ENCODE measurements at regions not wholly inside any gene's neighbourhood (a gene's known extent, or its start where the extent isn't known, plus 50 kb on each side); places are given as distances from the start of the nearest gene placed in this dataset.

DNA sequence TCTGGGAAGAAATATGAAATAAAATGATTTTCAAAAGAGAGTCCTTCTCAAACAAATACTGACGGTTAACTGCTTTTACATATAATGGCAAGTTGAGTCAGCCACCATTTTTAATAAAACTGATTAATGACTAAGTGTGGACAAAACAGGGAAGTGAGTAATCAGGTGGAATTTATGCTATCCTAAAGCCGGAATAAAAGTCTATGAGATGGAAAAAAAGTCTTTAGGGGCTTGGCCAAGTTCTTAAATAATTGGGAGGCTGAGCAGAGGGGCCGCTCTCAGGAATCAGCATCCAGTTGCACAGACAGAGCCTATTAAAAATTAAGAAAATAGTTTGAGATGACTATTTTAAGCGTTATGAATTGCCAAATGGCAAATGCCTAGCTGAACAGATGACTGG lies 58.6 kb upstream of the AFF3 start:
- Mint-ChIP-seq H3K27me3 (peaks cover 11% of the 10 kb centered on the region), H3K4me1 (peaks cover 2% of the 10 kb centered on the region), H3K4me3 (no peak overlapping the region), H3K36me3 (no peaks in the 10 kb centered on the region), H3K27ac (no peak overlapping the region), H3K9me3 (ENCODE audit: low read depth) (no peaks in the 10 kb centered on the region)
- CTCF ChIA-PET, result no interaction called here
- no peak for DNase-seq
- no peak for ATAC-seq

DNA sequence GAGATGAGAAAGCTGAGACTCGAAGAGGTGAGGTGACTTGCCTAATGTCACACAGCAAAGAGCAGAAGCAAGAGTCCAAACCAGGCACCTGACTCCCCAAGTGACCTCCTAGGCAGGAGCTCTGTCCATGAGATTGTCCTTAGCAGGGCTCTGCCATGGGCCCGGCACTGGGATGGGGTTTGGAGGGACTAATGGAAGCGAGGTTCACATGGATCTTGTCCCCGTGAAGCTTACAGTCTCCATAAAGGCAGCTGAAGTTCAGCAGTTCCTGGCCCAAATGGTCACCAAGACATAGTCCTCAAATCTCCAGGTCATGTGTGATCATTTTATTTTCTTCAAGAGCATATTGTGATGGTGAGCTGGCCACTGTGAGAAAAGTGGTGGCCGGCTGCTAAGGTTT lies 57.0 kb upstream of the AFF3 start:
- Mint-ChIP-seq H3K4me1 (no peaks in the 10 kb centered on the region), H3K27ac (no peak overlapping the region), H3K36me3 (no peaks in the 10 kb centered on the region), H3K27me3 (peaks cover 3% of the 10 kb centered on the region), H3K9me3 (ENCODE audit: low read depth) (no peaks in the 10 kb centered on the region), H3K4me3 (no peak overlapping the region)
- ATAC-seq (no peak), DNase-seq (no peak)
- CTCF ChIA-PET, result no interaction called here

DNA sequence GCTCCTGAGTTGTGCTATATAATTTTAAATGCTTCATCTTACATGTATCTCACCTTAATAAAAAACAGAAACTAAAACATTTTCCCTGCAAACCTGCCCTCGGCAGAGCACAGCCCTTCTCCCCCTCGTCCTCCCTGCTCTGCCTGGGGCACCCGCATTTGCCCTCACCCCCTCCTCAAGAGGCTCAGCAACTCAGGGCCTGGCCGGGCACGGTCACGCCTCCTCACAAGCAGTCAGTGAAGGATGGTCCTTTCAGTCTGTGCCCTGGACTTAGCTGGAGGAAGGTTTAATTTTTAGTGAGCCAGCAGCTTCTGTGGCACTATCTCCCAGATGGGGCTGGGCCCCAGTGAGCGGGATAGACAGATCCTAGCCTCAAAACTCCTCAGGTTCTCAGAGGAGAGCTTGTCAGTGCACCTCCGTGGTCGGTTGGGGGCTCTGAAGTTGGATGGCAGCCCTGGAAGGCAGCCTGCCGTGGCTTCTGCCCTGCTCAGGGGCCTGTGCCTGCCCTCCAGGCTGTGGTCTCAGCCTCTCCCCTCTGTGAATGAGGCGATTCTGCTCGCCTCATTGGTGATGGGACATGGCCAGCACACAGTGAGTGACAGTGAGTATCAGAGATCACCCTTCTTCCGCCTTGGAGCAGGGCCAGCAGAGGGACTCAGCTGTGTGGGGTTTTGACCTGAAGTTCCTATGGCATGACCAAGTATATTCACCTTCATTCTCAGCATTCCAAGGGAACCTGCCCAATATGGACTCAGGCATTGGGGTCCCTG lies 56.3 kb upstream of the AFF3 start:
- no peaks in the 10 kb centered on the region for H3K4me1 Mint-ChIP-seq
- no peak overlapping the region for H3K27ac Mint-ChIP-seq
- CTCF ChIA-PET, result no interaction called here
- no peak overlapping the region for H3K4me3 Mint-ChIP-seq
- no peaks in the 10 kb centered on the region for H3K9me3 Mint-ChIP-seq (ENCODE audit: low read depth)
- DNase-seq (no peak), ATAC-seq (no peak)
- H3K36me3 Mint-ChIP-seq, result no peaks in the 10 kb centered on the region
- peaks cover 5% of the 10 kb centered on the region for H3K27me3 Mint-ChIP-seq

DNA sequence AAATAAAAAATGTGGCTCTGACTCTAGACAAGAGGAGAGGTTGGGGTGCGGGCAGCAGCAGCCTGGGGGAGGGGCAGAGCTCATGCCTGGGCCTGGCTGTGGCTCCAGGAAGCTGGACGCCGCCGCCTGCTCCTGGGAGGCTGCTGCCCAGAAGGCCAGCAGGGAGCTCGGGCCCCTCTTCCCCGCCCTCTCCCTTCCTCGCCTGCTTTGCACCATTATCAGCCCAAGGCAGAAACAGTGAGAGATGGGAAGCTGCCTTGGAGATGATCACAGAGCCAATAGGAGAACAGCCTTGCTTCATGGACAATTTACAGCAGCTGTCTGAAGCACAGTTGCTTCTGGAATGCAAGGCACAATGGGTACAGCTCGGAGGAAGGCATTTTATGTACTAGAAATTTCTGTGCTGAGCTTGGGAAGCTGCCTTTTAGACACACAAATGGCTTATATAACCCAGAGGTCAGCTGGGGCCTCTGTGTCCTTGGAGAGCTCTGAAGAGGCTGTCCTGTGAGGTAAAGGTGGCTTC lies 55.3 kb upstream of the AFF3 start:
- Mint-ChIP-seq H3K27me3 (peaks cover 7% of the 10 kb centered on the region), H3K4me1 (no peaks in the 10 kb centered on the region), H3K9me3 (ENCODE audit: low read depth) (no peaks in the 10 kb centered on the region), H3K36me3 (no peaks in the 10 kb centered on the region), H3K4me3 (no peak overlapping the region), H3K27ac (no peak overlapping the region)
- ATAC-seq, result no peak
- DNase-seq, result no peak
- CTCF ChIA-PET, result interaction anchor here (0.6 kb wide), 1 partner anchor 382 kb away, joined by 3 read pairs; no protein-coding TSS in a partner anchor

DNA sequence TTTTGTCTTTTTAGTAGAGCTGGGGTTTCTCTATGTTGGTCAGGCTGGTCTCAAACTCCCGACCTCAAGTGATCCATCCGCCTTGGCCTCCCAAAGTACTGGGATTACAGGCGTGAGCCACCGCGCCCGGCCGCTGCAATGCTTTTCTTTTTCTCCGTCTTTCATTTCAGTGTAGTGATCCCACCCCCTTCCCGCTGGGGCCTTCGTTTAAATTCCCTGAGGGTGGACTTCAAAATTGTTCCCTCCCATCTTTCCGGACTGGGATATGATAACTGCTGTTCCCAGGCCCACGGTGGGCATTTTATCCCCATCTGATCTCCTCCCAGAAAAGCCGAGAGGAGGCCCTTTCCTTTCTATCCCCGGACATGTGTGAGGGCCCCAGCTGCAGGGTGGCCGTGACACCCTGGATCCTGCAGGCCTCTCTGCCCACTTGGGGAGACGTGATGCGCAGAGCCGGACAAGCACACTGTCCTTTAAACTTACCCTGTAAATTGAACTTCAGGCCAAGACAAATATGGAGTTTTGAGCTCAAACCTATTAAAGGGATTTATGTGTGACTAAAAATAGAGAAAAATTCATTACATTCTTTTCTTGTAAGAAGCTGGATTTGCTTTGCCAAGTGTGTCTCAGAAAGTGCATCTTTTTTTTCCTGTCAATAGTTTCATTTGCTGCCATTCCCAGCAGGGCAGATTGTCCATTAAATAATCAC lies 54.5 kb upstream of the AFF3 start:
- H3K4me3 Mint-ChIP-seq, result no peak overlapping the region
- DNase-seq (no peak), ATAC-seq (no peak)
- CTCF ChIA-PET, result interaction anchor here (0.6 kb wide), 1 partner anchor 383 kb away, joined by 3 read pairs; no protein-coding TSS in a partner anchor
- H3K27me3 Mint-ChIP-seq, result peaks cover 12% of the 10 kb centered on the region
- no peaks in the 10 kb centered on the region for H3K9me3 Mint-ChIP-seq (ENCODE audit: low read depth)
- H3K27ac Mint-ChIP-seq, result no peak overlapping the region
- no peaks in the 10 kb centered on the region for H3K36me3 Mint-ChIP-seq
- no peaks in the 10 kb centered on the region for H3K4me1 Mint-ChIP-seq

DNA sequence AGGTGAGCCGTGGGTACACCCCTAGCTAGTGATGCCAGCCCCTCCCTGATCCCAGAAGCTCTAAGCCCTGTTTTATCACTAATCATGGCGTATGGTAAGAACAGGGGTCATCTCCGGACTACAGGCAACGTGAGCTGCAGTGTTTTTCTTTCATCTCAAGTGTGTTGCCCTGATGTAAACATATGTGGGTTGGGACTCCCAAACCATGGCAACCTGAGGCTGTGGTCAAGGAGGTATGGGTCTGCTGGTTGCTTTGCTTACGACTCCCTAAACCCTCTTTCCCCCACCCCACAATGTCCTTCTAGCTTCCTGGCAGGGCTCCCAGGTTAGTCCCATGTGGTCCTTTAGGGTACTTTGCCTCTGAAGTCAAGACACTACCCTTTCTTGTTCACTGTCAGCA lies 53.6 kb upstream of the AFF3 start:
- Mint-ChIP-seq H3K27ac (no peak overlapping the region), H3K4me3 (no peak overlapping the region), H3K4me1 (no peaks in the 10 kb centered on the region), H3K9me3 (ENCODE audit: low read depth) (no peaks in the 10 kb centered on the region), H3K27me3 (peaks cover 14% of the 10 kb centered on the region), H3K36me3 (no peaks in the 10 kb centered on the region)
- CTCF ChIA-PET, result no interaction called here
- DNase-seq (no peak), ATAC-seq (no peak)

DNA sequence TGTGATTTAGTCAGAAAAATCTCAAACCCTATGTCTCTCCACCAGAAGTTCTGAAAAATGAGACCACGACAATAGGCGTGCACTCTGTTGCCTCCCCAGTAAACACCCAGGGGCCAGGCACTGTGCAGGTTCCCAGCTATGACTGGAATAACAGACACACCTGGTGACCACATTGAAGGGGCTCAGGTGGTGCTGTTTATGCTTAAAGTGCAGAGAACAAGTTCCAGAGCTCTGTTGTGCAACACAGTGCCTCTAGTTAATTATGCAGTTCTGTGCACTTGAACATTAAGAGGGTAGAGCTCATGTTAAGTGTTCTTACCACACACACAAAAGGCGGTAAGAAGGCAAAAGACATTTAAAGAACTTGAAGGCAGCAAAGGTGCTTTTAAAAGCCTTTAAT lies 52.6 kb upstream of the AFF3 start:
- DNase-seq, result no peak
- CTCF ChIA-PET, result no interaction called here
- no peaks in the 10 kb centered on the region for H3K4me1 Mint-ChIP-seq

DNA sequence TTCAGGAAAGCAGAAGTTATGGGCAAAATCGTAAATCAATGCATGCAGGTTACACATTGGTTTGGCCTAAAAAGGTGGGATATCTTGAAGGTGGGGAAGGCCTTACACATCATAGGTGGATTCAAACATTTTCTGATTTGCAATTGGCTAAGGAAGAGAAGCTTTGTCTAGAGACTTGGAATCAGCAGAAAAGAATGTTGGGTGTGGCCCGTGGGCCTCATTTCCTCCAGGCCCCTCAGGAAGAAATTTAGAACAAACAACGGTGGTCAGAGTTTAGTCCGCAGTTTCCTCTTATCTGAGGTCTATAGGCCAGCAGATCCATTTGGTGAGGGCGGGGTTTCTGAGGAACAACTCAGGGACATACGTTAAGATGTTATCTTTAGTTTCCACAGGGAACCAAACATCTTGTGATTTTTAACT lies 50.9 kb upstream of the AFF3 start:
- DNase-seq (no peak), ATAC-seq (no peak)
- Mint-ChIP-seq H3K4me1 (no peaks in the 10 kb centered on the region), H3K9me3 (ENCODE audit: low read depth) (no peaks in the 10 kb centered on the region), H3K27me3 (peaks cover 16% of the 10 kb centered on the region), H3K36me3 (no peaks in the 10 kb centered on the region), H3K4me3 (no peak overlapping the region), H3K27ac (no peak overlapping the region)
- CTCF ChIA-PET, result no interaction called here

More for the DNA sequence above, 52.6 kb upstream of the AFF3 start:
- Mint-ChIP-seq H3K36me3 (no peaks in the 10 kb centered on the region), H3K27me3 (peaks cover 15% of the 10 kb centered on the region), H3K4me3 (no peak overlapping the region), H3K9me3 (ENCODE audit: low read depth) (no peaks in the 10 kb centered on the region), H3K27ac (no peak overlapping the region)
- no peak for ATAC-seq

DNA sequence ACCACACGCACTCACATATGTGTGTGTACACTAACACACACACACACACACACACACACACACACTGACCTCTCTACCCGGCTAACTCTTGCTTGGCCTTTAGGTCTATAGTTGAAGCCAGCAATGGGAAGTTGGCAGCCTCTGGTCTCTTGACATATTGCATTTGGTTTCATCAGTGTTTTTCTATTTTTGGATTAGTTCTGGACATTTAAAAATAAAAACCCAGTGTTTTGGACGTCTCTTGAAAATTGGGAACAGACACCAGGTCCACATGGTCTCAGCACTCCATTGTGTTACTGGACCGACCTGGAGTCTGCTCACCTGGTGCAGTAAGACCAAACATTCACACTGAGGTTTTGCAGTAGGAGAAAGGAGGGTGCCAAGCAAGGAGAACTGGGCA lies 50.4 kb upstream of the AFF3 start:
- H3K9me3 Mint-ChIP-seq (ENCODE audit: low read depth), result no peaks in the 10 kb centered on the region
- H3K27me3 Mint-ChIP-seq, result peaks cover 16% of the 10 kb centered on the region
- no peak overlapping the region for H3K4me3 Mint-ChIP-seq
- ATAC-seq, result no peak
- no peaks in the 10 kb centered on the region for H3K4me1 Mint-ChIP-seq
- no peak overlapping the region for H3K27ac Mint-ChIP-seq
- CTCF ChIA-PET, result no interaction called here
- H3K36me3 Mint-ChIP-seq, result no peaks in the 10 kb centered on the region
- DNase-seq, result no peak

DNA sequence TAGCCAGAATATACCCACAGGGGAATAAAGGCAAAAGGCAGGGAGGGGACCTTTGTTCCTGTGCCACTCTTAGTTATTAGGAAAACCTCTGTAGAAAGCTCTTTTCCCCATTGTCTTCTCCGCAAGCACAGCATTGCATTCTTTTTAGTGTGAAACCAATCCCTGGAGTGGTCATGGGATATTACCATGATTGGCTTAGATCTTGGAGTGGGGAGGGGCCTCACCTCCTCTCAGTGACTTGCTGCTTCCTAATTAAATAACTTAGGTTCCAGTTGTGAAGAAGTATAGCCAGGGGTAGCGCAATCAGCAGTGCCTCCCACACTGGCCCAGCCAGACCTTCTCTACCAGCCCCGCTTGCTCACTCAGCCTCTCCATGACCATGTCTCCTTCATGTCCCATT lies 49.9 kb upstream of the AFF3 start:
- Mint-ChIP-seq H3K4me1 (no peaks in the 10 kb centered on the region), H3K27ac (no peak overlapping the region), H3K27me3 (peaks cover 16% of the 10 kb centered on the region), H3K36me3 (no peaks in the 10 kb centered on the region), H3K9me3 (ENCODE audit: low read depth) (no peaks in the 10 kb centered on the region), H3K4me3 (no peak overlapping the region)
- CTCF ChIA-PET, result no interaction called here
- DNase-seq (no peak), ATAC-seq (no peak)
